OCI-LY1 (cell line): ENCODE measurements at regions not wholly inside any gene's neighbourhood (a gene's known extent, or its start where the extent isn't known, plus 50 kb on each side); places are given as distances from the start of the nearest gene placed in this dataset.

ENCODE experiments used
- CTCF ChIP-seq: fragments of 200-600 bp; sonication (generic), shearing (Covaris generic); IDR thresholded peaks from 2 replicates; pipeline ENCODE4 v1.5.1; 2017; ENCODE audit warnings: mild to moderate bottlenecking, antibody characterized with exemption, low read length, moderate library complexity, mixed read lengths
- EZH2 ChIP-seq: fragments of 200-600 bp; sonication (generic), shearing (Covaris generic); IDR thresholded peaks from 2 replicates; pipeline ENCODE4 v1.8.0; 2017; ENCODE audit warnings: borderline replicate concordance, mixed run types, mild to moderate bottlenecking, antibody characterized with exemption, low read length, moderate library complexity, mixed read lengths

GRCh38 chr11:37089439-37089838 lies 491.4 kb upstream of the RAG2 start:
- TF ChIP-seq CTCF: no peak
- no peak for TF ChIP-seq EZH2
